Right lobe of liver (tissue), 6 donors: ENCODE measurements at regions not wholly inside any gene's neighbourhood (a gene's known extent, or its start where the extent isn't known, plus 50 kb on each side); places are given as distances from the start of the nearest gene placed in this dataset.
"Not testable (repeated sequence)": the region's sequence is repeated elsewhere in the genome, so short reads cannot be mapped to it uniquely, and the experiment has no call there.

Source experiments
- ATAC-seq, 4 donors: fragments of 200-7000 bp; cut with Tn5 transposase; one replicate each; pipeline ENCODE4 v1.9.1; 2020; ENCODE audit warnings: mild to moderate bottlenecking in 4 of 4, moderate library complexity in 4 of 4
- DNase-seq, 3 donors: peaks; one replicate each; pipeline ENCODE4 v3.0.0-alpha.2; 2020
- H3K27ac ChIP-seq, 3 donors: fragments of 200-600 bp; one replicate each; pipeline ENCODE4 v1.8.0; 2022
- H3K27me3 ChIP-seq, 2 donors: fragments of 200-600 bp; one replicate each; pipeline ENCODE4 v1.8.0; 2022
- H3K36me3 ChIP-seq, 4 donors: fragments of 200-600 bp; sonication (generic) in 1 of 4; one replicate each; pipeline versions ENCODE4 v1.5.1 to v1.8.0; 2017 to 2022; ENCODE audit warnings: control low read depth in 1 of 4
- H3K4me1 ChIP-seq, 4 donors: fragments of 200-600 bp; sonication (generic) in 1 of 4; one replicate each; pipeline versions ENCODE4 v1.5.1 to v1.8.0; 2017 to 2022; ENCODE audit warnings: control low read depth in 1 of 4
- H3K4me3 ChIP-seq, 3 donors: fragments of 200-600 bp; one replicate each; pipeline ENCODE4 v1.8.0; 2022
- H3K9me3 ChIP-seq, 4 donors: fragments of 200-600 bp; sonication (generic) in 1 of 4; one replicate each; pipeline versions ENCODE4 v1.5.1 to v1.8.0; 2017 to 2022; ENCODE audit warnings: control low read depth in 1 of 4
- CTCF ChIP-seq, 4 donors: fragments of 200-600 bp in 3 of 4; fragments of 450-650 bp in 1 of 4; IDR thresholded peaks; one replicate each; pipeline versions ENCODE4 v1.5.1 to v1.8.0; 2016 to 2022; ENCODE audit warnings: antibody characterized with exemption in 4 of 4, mild to moderate bottlenecking in 2 of 4
- POLR2A ChIP-seq: fragments of 450-650 bp; IDR thresholded peaks from one replicate; pipeline ENCODE4 v1.6.1; 2017; ENCODE audit warnings: antibody characterized with exemption, mild to moderate bottlenecking
- WGBS: methylation state at CpG from one replicate; pipeline ENCODE4 v1.1.6; 2018; ENCODE audit warnings: low coverage, low lambda C conversion rate; ENCODE audit not compliant: insufficient coverage; ENCODE audit errors: missing lambda C conversion rate; 5-methylcytosine and 5-hydroxymethylcytosine counted together
- intact Hi-C, 2 donors: fragments of 100-400 bp; cut with DNase I; formaldehyde crosslinking; loops; one replicate each; pipeline versions ENCODE4 v1.11.2 to v1.14.1; 2022
- donor health status: DM: no; HTN: yes; CAD: no.
- donor health status: DM: no; HTN: no; CAD: no.
- donor health status: DM: no; HTN: no; CAD: no.
- donor health status: DM: no; HTN: yes; CAD: no.
- donor health status: DM: no; HTN: yes; CAD: no.

- ATAC-seq = no peak
- intact Hi-C loops = no loop called here
- H3K36me3 ChIP-seq = no peaks in the 10 kb centered on the region
- no peaks in the 10 kb centered on the region for H3K9me3 ChIP-seq
- H3K4me3 ChIP-seq = no peak overlapping the region
- no peaks in the 10 kb centered on the region for H3K27me3 ChIP-seq
- no peak for DNase-seq
- 94% methylated on average over 11 of the region's 11 CpGs for WGBS
- H3K27ac ChIP-seq = no peak overlapping the region
- H3K4me1 ChIP-seq = no peaks in the 10 kb centered on the region
- TF ChIP-seq CTCF (IDR thresholded peaks at IDR 0.05) = no peak
Observed at GRCh38 chr12:31796270-31796951, 67.6 kb upstream of the AMN1 start.

- 73% methylated on average over 5 of the region's 5 CpGs for WGBS
- TF ChIP-seq CTCF (IDR thresholded peaks at IDR 0.05) (no peak), POLR2A (no peak)
- no peak overlapping the region for H3K4me3 ChIP-seq
- no peaks in the 10 kb centered on the region for H3K9me3 ChIP-seq
- intact Hi-C loops = no loop called here
- H3K27ac ChIP-seq = no peak overlapping the region
- no peaks in the 10 kb centered on the region for H3K36me3 ChIP-seq
- no peaks in the 10 kb centered on the region for H3K4me1 ChIP-seq
- no peak for ATAC-seq
- no peaks in the 10 kb centered on the region for H3K27me3 ChIP-seq
- no peak for DNase-seq
Observed at GRCh38 chr12:31794745-31795144, 65.9 kb upstream of the AMN1 start.

GRCh38 chr12:31791265-31791664 is 62.4 kb upstream of the AMN1 start:
- H3K9me3 ChIP-seq = not testable (repeated sequence)
- WGBS = 88% methylated on average over 3 of the region's 3 CpGs

GRCh38 chr12:31790759-31791158 is 61.9 kb upstream of the AMN1 start:
- Histone ChIP-seq H3K4me1 (no peaks in the 10 kb centered on the region), H3K9me3 (no peaks in the 10 kb centered on the region), H3K27me3 (no peaks in the 10 kb centered on the region), H3K4me3 (no peak overlapping the region), H3K27ac (no peak overlapping the region), H3K36me3 (no peaks in the 10 kb centered on the region)
- ATAC-seq (no peak), DNase-seq (no peak)
- WGBS = 0% methylated on average over 1 of the region's 1 CpG
- intact Hi-C loops = no loop called here
- TF ChIP-seq CTCF (IDR thresholded peaks at IDR 0.05) (no peak), POLR2A (no peak)

More at GRCh38 chr12:31791265-31791664, 62.4 kb upstream of the AMN1 start:
- ATAC-seq, H3K27me3 ChIP-seq, H3K4me1 ChIP-seq, H3K36me3 ChIP-seq, intact Hi-C loops, H3K27ac ChIP-seq, H3K4me3 ChIP-seq, DNase-seq: not testable (repeated sequence)

GRCh38 chr12:31785318-31785717 is 56.5 kb upstream of the AMN1 start:
- no peaks in the 10 kb centered on the region for H3K27me3 ChIP-seq
- H3K4me3 ChIP-seq = no peak overlapping the region
- TF ChIP-seq CTCF (IDR thresholded peaks at IDR 0.05) = no peak
- TF ChIP-seq POLR2A = no peak
- H3K27ac ChIP-seq = no peak overlapping the region
- intact Hi-C loops = no loop called here
- DNase-seq (no peak), ATAC-seq (no peak)
- 81% methylated on average over 2 of the region's 2 CpGs for WGBS
- no peaks in the 10 kb centered on the region for H3K36me3 ChIP-seq
- H3K4me1 ChIP-seq = no peaks in the 10 kb centered on the region
- H3K9me3 ChIP-seq = no peaks in the 10 kb centered on the region
